Neural cell (in vitro differentiated cells): ENCODE measurements at regions not wholly inside any gene's neighbourhood (a gene's known extent, or its start where the extent isn't known, plus 50 kb on each side); places are given as distances from the start of the nearest gene placed in this dataset.

ENCODE experiments used
- H2AFZ ChIP-seq: fragments of 200-600, 300-800 bp; sonication (generic), shearing (Covaris generic); 2 replicates; pipeline ENCODE4 v1.6.0; 2014; ENCODE audit warnings: low read depth, mild to moderate bottlenecking, antibody characterized with exemption, low read length, moderate library complexity
- H3F3A ChIP-seq: fragments of 200-600 bp; shearing (Covaris generic); 2 replicates; pipeline ENCODE4 v1.6.1; 2016; ENCODE audit warnings: mild to moderate bottlenecking, moderate library complexity, mixed read lengths, antibody characterized with exemption, low read length; ENCODE audit not compliant: insufficient read depth, poor library complexity, severe bottlenecking
- H3K27ac ChIP-seq: fragments of 200-600, 300-800 bp; sonication (generic), shearing (Covaris generic); 2 replicates; pipeline ENCODE4 v1.5.1; 2014; ENCODE audit warnings: mild to moderate bottlenecking, low read length, moderate library complexity
- H3K27me3 ChIP-seq: fragments of 300-800, 200-600 bp; sonication (generic), shearing (Covaris generic); 2 replicates; pipeline ENCODE4 v1.6.0; 2014; ENCODE audit warnings: mild to moderate bottlenecking, low read depth, low read length, moderate library complexity; ENCODE audit not compliant: insufficient read depth
- H3K36me3 ChIP-seq: fragments of 300-800, 200-600 bp; sonication (generic), shearing (Covaris generic); 2 replicates; pipeline ENCODE4 v1.5.1; 2014; ENCODE audit warnings: mild to moderate bottlenecking, antibody characterized with exemption, low read length, moderate library complexity; ENCODE audit not compliant: insufficient read depth
- H3K4me2 ChIP-seq: fragments of 300-800, 200-600 bp; sonication (generic), shearing (Covaris generic); 2 replicates; pipeline ENCODE4 v1.6.0; 2014; ENCODE audit warnings: mild to moderate bottlenecking, low read length
- H3K4me3 ChIP-seq: fragments of 300-800, 200-600 bp; sonication (generic), shearing (Covaris generic); 2 replicates; pipeline ENCODE4 v1.5.1; 2014; ENCODE audit warnings: mild to moderate bottlenecking, low read length, moderate library complexity
- H3K79me2 ChIP-seq: fragments of 200-600 bp; shearing (Covaris generic); replicated peaks from 2 replicates; pipeline ENCODE4 v1.6.0; 2014; ENCODE audit warnings: mild to moderate bottlenecking, low read length, moderate library complexity; ENCODE audit not compliant: insufficient read depth
- H3K9ac ChIP-seq: fragments of 300-800, 200-600 bp; sonication (generic), shearing (Covaris generic); 2 replicates; pipeline ENCODE4 v1.6.1; 2016; ENCODE audit warnings: mild to moderate bottlenecking, low read length, mixed read lengths
- H3K9me2 ChIP-seq: fragments of 200-600 bp; shearing (Covaris generic); 2 replicates; pipeline ENCODE4 v1.6.1; 2016; ENCODE audit warnings: mild to moderate bottlenecking, low read length, mixed read lengths; ENCODE audit not compliant: insufficient read depth
- H3K9me3 ChIP-seq: fragments of 200-600, 300-800 bp; sonication (generic), shearing (Covaris generic); 2 replicates; pipeline ENCODE4 v1.6.1; 2016; ENCODE audit warnings: mild to moderate bottlenecking, mixed run types, low read length, moderate library complexity, mixed read lengths
- H4K20me1 ChIP-seq: fragments of 200-600 bp; shearing (Covaris generic); 2 replicates; pipeline ENCODE4 v1.6.1; 2016; ENCODE audit warnings: mild to moderate bottlenecking, mixed run types; ENCODE audit not compliant: insufficient read depth
- CTCF ChIP-seq: fragments of 450-650 bp; IDR thresholded peaks from 2 replicates; pipeline ENCODE4 v1.5.1; 2014; ENCODE audit warnings: antibody characterized with exemption, mild to moderate bottlenecking, moderate library complexity; ENCODE audit not compliant: poor library complexity, severe bottlenecking
- EP300 ChIP-seq: fragments of 450-650 bp; conservative IDR thresholded peaks from 2 replicates; pipeline ENCODE4 v1.6.1; 2014; ENCODE audit warnings: antibody characterized with exemption, mild to moderate bottlenecking, moderate library complexity; ENCODE audit not compliant: poor library complexity, severe bottlenecking
- EZH2 ChIP-seq: fragments of 200-600, 300-800 bp; shearing (Covaris generic), sonication (generic); IDR thresholded peaks from 2 replicates; pipeline ENCODE4 v1.6.1; 2014; ENCODE audit warnings: antibody characterized with exemption, low read length, borderline replicate concordance, mild to moderate bottlenecking; ENCODE audit not compliant: insufficient read depth, poor library complexity, severe bottlenecking
- MXI1 ChIP-seq: fragments of 450-650 bp; conservative IDR thresholded peaks from 2 replicates; pipeline ENCODE4 v1.6.1; 2014; ENCODE audit warnings: antibody characterized with exemption, mild to moderate bottlenecking; ENCODE audit not compliant: poor library complexity, severe bottlenecking
- POLR2AphosphoS5 ChIP-seq: IDR thresholded peaks from 2 replicates; pipeline ENCODE4 v1.6.1; 2012
- RAD21 ChIP-seq: fragments of 450-650 bp; conservative IDR thresholded peaks from 2 replicates; pipeline ENCODE4 v1.6.1; 2014; ENCODE audit warnings: antibody characterized with exemption, mild to moderate bottlenecking, moderate library complexity
- REST ChIP-seq: IDR thresholded peaks from 2 replicates; pipeline ENCODE4 v1.6.1; 2012; ENCODE audit warnings: borderline replicate concordance
- SMC3 ChIP-seq: fragments of 450-650 bp; conservative IDR thresholded peaks from 2 replicates; pipeline ENCODE4 v1.6.1; 2014; ENCODE audit warnings: antibody characterized with exemption, mild to moderate bottlenecking, moderate library complexity; ENCODE audit not compliant: poor library complexity
- TAF1 ChIP-seq: IDR thresholded peaks from 2 replicates; pipeline ENCODE4 v1.6.1; 2012; ENCODE audit warnings: low read depth

- Histone ChIP-seq H4K20me1 (no peaks in the 10 kb centered on the region), H3K79me2 (no peaks in the 10 kb centered on the region), H3K9me3 (no peaks in the 10 kb centered on the region), H3K4me2 (no peak overlapping the region), H3K27me3 (no peaks in the 10 kb centered on the region), H2AFZ (no peak overlapping the region), H3K36me3 (no peaks in the 10 kb centered on the region), H3F3A (no peaks in the 10 kb centered on the region), H3K27ac (no peak overlapping the region), H3K9ac (no peak overlapping the region), H3K4me3 (no peak overlapping the region), H3K9me2 (no peaks in the 10 kb centered on the region)
- TF ChIP-seq SMC3 (no peak), EZH2 (no peak), CTCF (no peak), POLR2AphosphoS5 (no peak), TAF1 (no peak), REST (no peak), EP300 (no peak), RAD21 (no peak), MXI1 (no peak)
Measured at GRCh38 chr4:177681902-177682301, 239.7 kb upstream of the AGA start.

- Histone ChIP-seq H3K27me3 (no peaks in the 10 kb centered on the region), H4K20me1 (no peaks in the 10 kb centered on the region), H3K36me3 (no peaks in the 10 kb centered on the region), H2AFZ (no peak overlapping the region), H3F3A (no peaks in the 10 kb centered on the region), H3K27ac (no peak overlapping the region), H3K4me2 (no peak overlapping the region), H3K9me3 (no peaks in the 10 kb centered on the region), H3K79me2 (no peaks in the 10 kb centered on the region), H3K9me2 (no peaks in the 10 kb centered on the region), H3K4me3 (no peak overlapping the region), H3K9ac (no peak overlapping the region)
- TF ChIP-seq EZH2 (no peak), MXI1 (no peak), CTCF (no peak), RAD21 (no peak), TAF1 (no peak), SMC3 (no peak), EP300 (no peak), REST (no peak), POLR2AphosphoS5 (no peak)
Measured at GRCh38 chr4:177687117-177687516, 244.9 kb upstream of the AGA start.
